ENCODE measurements at regions not wholly inside any gene's neighbourhood (a gene's known extent, or its start where the extent isn't known, plus 50 kb on each side); places are given as distances from the start of the nearest gene placed in this dataset.

- Histone ChIP-seq H3K27ac (no peak overlapping the region), H3K4me3 (ENCODE audit: low read depth, low read length) (no peak overlapping the region), H3K36me3 (no peaks in the 10 kb centered on the region), H3K9me3 (ENCODE audit: severe bottlenecking) (no peaks in the 10 kb centered on the region), H3K27me3 (ENCODE audit: insufficient read depth, low read depth, severe bottlenecking) (no peaks in the 10 kb centered on the region)
- DNase-seq = no peak
- TF ChIP-seq CTCF (IDR thresholded peaks at IDR 0.05; ENCODE audit: low read depth, low read length) = no peak
These were observed 964.9 kb downstream of the REEP3 start for GRCh38 chr10:64486149-64486548.

- DNase-seq = no peak
- no peak for TF ChIP-seq CTCF (IDR thresholded peaks at IDR 0.05; ENCODE audit: low read depth, low read length)
- no peak overlapping the region for H3K4me3 ChIP-seq (ENCODE audit: low read depth, low read length)
- H3K27me3 ChIP-seq (ENCODE audit: insufficient read depth, low read depth, severe bottlenecking) = no peaks in the 10 kb centered on the region
- no peaks in the 10 kb centered on the region for H3K9me3 ChIP-seq (ENCODE audit: severe bottlenecking)
- H3K27ac ChIP-seq = no peak overlapping the region
- H3K36me3 ChIP-seq = no peaks in the 10 kb centered on the region
These were observed 965.7 kb downstream of the REEP3 start for GRCh38 chr10:64486901-64487300.

- Histone ChIP-seq H3K36me3 (no peaks in the 10 kb centered on the region), H3K9me3 (ENCODE audit: severe bottlenecking) (no peaks in the 10 kb centered on the region), H3K4me3 (ENCODE audit: low read depth, low read length) (no peak overlapping the region), H3K27ac (no peak overlapping the region), H3K27me3 (ENCODE audit: insufficient read depth, low read depth, severe bottlenecking) (no peaks in the 10 kb centered on the region)
- TF ChIP-seq CTCF (IDR thresholded peaks at IDR 0.05; ENCODE audit: low read depth, low read length) = no peak
- DNase-seq = no peak
These were observed 973.7 kb downstream of the REEP3 start for GRCh38 chr10:64494901-64495300.

GRCh38 chr10:64497306-64497705, 976.1 kb downstream of the REEP3 start:
- Histone ChIP-seq H3K27me3 (ENCODE audit: insufficient read depth, low read depth, severe bottlenecking) (no peaks in the 10 kb centered on the region), H3K27ac (no peak overlapping the region), H3K4me3 (ENCODE audit: low read depth, low read length) (no peak overlapping the region), H3K36me3 (no peaks in the 10 kb centered on the region), H3K9me3 (ENCODE audit: severe bottlenecking) (no peaks in the 10 kb centered on the region)
- DNase-seq = no peak
- no peak for TF ChIP-seq CTCF (IDR thresholded peaks at IDR 0.05; ENCODE audit: low read depth, low read length)

GRCh38 chr10:64501807-64502206, 980.6 kb downstream of the REEP3 start:
- H3K36me3 ChIP-seq = no peaks in the 10 kb centered on the region
- H3K27me3 ChIP-seq (ENCODE audit: insufficient read depth, low read depth, severe bottlenecking) = no peaks in the 10 kb centered on the region
- H3K4me3 ChIP-seq (ENCODE audit: low read depth, low read length) = no peak overlapping the region
- H3K9me3 ChIP-seq (ENCODE audit: severe bottlenecking) = no peaks in the 10 kb centered on the region
- no peak overlapping the region for H3K27ac ChIP-seq
- DNase-seq = no peak
- TF ChIP-seq CTCF (IDR thresholded peaks at IDR 0.05; ENCODE audit: low read depth, low read length) = no peak

GRCh38 chr10:64502936-64503335, 981.7 kb downstream of the REEP3 start:
- Histone ChIP-seq H3K27ac (no peak overlapping the region), H3K4me3 (ENCODE audit: low read depth, low read length) (no peak overlapping the region), H3K9me3 (ENCODE audit: severe bottlenecking) (no peaks in the 10 kb centered on the region), H3K27me3 (ENCODE audit: insufficient read depth, low read depth, severe bottlenecking) (no peaks in the 10 kb centered on the region), H3K36me3 (no peaks in the 10 kb centered on the region)
- no peak for DNase-seq
- no peak for TF ChIP-seq CTCF (IDR thresholded peaks at IDR 0.05; ENCODE audit: low read depth, low read length)
